ENCODE measurements at regions not wholly inside any gene's neighbourhood (a gene's known extent, or its start where the extent isn't known, plus 50 kb on each side); places are given as distances from the start of the nearest gene placed in this dataset.

DNA sequence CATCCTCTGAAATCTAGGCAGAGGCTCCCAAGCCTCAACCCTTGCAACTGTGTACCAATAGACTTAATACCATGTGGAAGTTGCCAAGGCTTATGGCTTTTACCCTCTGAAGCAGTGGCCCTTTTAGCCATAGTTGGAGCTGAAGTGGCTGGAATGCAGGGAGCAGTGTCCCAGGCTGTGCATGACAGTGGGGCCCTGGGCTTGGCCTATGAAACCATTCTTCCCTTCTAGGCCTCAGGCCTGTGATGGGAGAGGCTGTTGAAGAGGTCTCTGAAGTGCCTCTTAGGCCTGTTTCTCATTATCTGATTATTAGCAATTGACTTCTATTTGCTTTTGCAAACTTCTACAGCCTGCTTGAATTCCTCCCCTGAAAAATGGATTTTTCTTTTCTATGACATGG, 612.7 kb upstream of the ZWINT start:
- no peaks in the 10 kb centered on the region for H3K27me3 Mint-ChIP-seq
- no peak overlapping the region for H3K27ac Mint-ChIP-seq
- no peaks in the 10 kb centered on the region for H3K4me1 Mint-ChIP-seq (ENCODE audit: low read depth)
- H3K9me3 Mint-ChIP-seq (ENCODE audit: low read depth), result peaks cover 6% of the 10 kb centered on the region
- H3K36me3 Mint-ChIP-seq, result no peaks in the 10 kb centered on the region
- no peak overlapping the region for H3K4me3 Mint-ChIP-seq

DNA sequence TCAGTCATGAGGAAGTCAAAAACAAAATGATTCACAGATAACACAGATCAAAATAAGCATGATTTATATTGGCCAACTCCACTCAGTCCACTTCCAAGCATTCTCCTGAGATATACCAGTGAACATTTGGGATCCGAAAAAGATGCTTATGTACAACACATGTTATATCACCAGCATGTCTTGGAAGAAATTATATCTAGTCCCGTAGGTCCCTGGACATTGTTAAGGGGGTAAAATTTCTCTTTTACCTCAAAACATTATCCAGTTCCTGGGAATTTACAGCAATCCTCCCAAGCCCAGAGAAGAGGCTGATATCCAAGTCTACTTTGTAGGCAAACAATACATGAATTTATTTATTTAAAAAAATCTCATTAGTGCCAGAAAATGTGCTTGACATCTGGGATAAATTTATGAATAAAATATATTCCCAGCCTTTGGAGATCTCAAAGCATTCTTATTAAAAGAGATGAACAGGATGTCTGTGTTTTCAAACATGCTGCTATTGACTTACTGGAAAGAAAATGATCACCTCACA, 582.2 kb upstream of the ZWINT start:
- Mint-ChIP-seq H3K4me1 (ENCODE audit: low read depth) (no peaks in the 10 kb centered on the region), H3K9me3 (ENCODE audit: low read depth) (peaks cover 9% of the 10 kb centered on the region), H3K4me3 (no peak overlapping the region), H3K36me3 (no peaks in the 10 kb centered on the region), H3K27ac (no peak overlapping the region), H3K27me3 (no peaks in the 10 kb centered on the region)

DNA sequence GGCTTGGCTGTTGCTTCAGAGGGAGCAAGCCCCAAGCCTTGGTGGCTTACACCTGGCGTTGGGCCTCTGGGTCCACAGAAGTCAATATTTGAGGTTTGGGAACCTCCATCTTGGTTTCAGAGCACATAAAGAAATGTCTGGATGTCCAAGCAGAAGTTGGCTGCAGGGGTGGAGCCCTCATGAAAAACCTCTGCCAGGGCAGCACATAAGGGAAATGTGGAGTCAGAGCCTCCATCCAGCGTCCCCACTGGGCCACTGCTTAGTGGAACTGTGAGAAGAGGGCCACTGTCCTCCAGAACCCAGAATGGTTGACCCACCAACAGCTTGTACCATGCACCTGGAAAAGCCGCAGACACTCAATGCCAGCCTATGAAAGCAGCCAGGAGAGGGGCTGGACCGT, 573.5 kb upstream of the ZWINT start:
- Mint-ChIP-seq H3K27me3 (no peaks in the 10 kb centered on the region), H3K36me3 (no peaks in the 10 kb centered on the region), H3K27ac (no peak overlapping the region), H3K4me3 (no peak overlapping the region), H3K4me1 (ENCODE audit: low read depth) (no peaks in the 10 kb centered on the region), H3K9me3 (ENCODE audit: low read depth) (peaks cover 20% of the 10 kb centered on the region)

DNA sequence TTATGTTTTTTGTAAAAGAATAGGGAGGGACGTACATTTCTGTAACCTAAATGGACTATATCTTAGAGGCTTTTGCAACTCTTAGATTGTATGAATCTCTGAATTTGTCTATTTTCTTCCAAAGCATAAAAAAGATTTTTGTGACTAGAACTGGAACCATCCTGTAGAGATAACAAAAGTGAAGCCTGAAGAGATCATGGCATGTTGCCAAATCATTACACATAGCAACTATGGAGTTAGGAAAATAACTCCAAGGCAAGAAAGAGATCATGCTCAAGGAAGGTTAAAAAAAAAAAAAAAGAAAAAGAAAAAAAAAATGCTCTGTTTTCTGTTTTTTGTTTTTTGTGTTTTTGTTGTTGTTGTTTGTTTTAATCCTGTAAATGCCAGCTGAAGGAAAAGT, 567.7 kb upstream of the ZWINT start:
- Mint-ChIP-seq H3K27ac (no peak overlapping the region), H3K4me1 (ENCODE audit: low read depth) (no peaks in the 10 kb centered on the region), H3K4me3 (no peak overlapping the region), H3K9me3 (ENCODE audit: low read depth) (peaks cover 26% of the 10 kb centered on the region), H3K27me3 (no peaks in the 10 kb centered on the region), H3K36me3 (no peaks in the 10 kb centered on the region)

DNA sequence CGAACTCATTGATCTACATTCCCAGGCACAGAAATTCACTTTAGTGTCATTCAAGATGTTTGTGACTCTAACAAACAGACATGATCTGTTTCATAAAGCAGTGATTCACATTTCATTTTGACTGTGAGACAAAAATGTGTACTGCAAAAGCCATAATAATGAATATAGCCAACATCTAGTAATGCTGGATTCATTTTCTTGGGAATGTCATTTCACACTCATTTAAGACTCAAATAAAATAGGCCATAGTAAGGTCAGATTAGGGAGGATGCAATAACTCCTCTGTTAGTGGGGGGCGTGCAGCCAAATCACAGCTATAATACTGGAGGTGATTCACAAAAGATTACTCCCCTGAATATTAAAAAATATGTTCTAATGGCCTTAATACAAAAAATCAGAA, 566.6 kb upstream of the ZWINT start:
- Mint-ChIP-seq H3K4me1 (ENCODE audit: low read depth) (no peaks in the 10 kb centered on the region), H3K9me3 (ENCODE audit: low read depth) (peaks cover 26% of the 10 kb centered on the region), H3K27me3 (no peaks in the 10 kb centered on the region), H3K4me3 (no peak overlapping the region), H3K27ac (no peak overlapping the region), H3K36me3 (no peaks in the 10 kb centered on the region)

DNA sequence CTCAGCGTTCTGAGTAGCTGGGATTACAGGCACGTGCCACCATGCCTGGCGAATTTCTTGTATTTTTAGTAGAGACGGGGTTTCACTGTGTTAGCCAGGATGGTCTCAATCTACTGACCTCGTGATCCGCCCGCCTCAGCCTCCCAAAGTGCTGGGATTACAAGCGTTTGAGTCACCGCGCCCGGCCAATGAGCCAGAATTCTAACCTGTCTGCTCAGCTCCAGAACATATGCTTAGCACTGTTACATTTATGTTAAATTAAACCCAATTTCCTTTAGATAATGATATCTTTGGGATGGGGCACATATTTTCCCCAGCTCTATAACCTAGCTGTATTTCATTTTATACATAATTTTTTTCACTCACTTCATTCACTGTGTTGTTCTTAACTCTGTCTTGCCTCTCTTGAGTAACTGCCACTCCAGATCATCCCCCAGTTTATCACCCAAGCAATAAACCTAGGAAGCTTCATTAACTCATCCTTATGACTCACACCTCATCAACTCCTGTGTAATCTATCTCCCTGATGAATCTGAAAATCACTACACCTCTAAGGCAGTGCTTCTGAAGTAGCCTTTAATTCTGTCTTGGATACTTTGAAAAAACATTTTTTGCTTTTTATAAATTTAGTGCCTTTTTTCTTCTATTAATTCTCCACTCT, 559.7 kb upstream of the ZWINT start:
- Mint-ChIP-seq H3K27ac (no peak overlapping the region), H3K27me3 (no peaks in the 10 kb centered on the region), H3K4me1 (ENCODE audit: low read depth) (no peaks in the 10 kb centered on the region), H3K36me3 (no peaks in the 10 kb centered on the region), H3K4me3 (no peak overlapping the region), H3K9me3 (ENCODE audit: low read depth) (peaks cover 32% of the 10 kb centered on the region)

DNA sequence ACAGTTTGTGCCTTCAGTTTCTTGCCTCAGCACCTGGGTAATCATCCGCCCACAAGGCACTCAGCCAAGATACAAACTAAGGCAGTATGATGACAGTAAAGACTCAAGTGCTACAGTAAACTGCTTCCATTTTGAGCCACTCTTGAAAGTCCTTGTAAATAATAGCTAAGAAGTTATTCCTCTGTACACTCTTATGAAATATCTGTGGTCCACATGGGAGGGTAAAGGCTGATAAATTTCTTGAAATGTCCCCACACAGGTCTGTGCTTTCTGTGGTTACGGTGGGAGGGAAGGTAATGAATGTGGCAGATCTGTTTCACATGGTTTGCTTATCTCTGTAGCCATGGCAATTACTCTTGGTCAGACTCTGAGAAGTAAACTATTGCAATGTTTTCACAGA, 551.0 kb upstream of the ZWINT start:
- no peaks in the 10 kb centered on the region for H3K4me1 Mint-ChIP-seq (ENCODE audit: low read depth)
- no peak overlapping the region for H3K4me3 Mint-ChIP-seq
- H3K36me3 Mint-ChIP-seq, result no peaks in the 10 kb centered on the region
- H3K27me3 Mint-ChIP-seq, result no peaks in the 10 kb centered on the region
- peaks cover 5% of the 10 kb centered on the region for H3K9me3 Mint-ChIP-seq (ENCODE audit: low read depth)
- H3K27ac Mint-ChIP-seq, result no peak overlapping the region

DNA sequence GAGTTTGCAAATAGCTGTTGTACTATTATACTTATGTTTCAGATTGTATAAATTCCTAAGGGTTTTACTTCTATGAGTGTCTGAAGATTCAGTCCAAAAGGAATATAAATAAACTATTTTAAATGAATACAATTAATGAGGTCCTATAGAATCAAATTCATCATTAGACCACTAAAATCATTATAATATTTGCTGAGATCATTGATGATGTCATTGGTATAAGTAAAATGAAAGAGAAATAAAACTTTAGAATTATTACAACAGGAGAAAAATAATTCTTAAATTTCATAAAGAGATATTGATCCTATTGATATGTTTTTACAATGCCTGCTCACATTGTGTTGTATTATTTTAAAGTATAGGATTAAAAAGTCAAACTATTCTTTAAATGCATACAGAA, 544.0 kb upstream of the ZWINT start:
- Mint-ChIP-seq H3K27ac (no peak overlapping the region), H3K27me3 (no peaks in the 10 kb centered on the region), H3K9me3 (ENCODE audit: low read depth) (peaks cover 14% of the 10 kb centered on the region), H3K4me3 (no peak overlapping the region), H3K36me3 (no peaks in the 10 kb centered on the region), H3K4me1 (ENCODE audit: low read depth) (no peaks in the 10 kb centered on the region)

DNA sequence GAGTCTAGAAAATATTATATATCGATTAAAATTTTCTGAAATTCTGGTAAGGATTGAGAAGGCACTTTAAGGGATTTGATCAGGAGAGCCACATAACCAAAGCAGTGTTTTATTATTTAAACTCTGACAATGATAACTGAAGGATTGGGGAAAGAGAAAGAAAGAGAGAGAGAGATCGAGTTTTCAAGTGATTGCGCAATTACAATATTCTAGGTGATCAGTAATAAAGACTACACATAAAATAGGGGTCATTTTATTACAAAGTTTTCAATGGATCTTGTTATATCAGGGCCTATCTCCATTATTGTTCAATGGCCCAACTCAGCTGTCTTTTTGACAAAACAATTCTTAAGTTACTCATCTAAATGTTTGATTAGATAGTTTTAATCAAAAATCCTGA, 541.5 kb upstream of the ZWINT start:
- no peaks in the 10 kb centered on the region for H3K36me3 Mint-ChIP-seq
- H3K4me1 Mint-ChIP-seq (ENCODE audit: low read depth), result no peaks in the 10 kb centered on the region
- H3K9me3 Mint-ChIP-seq (ENCODE audit: low read depth), result peaks cover 14% of the 10 kb centered on the region
- H3K27ac Mint-ChIP-seq, result no peak overlapping the region
- H3K4me3 Mint-ChIP-seq, result no peak overlapping the region
- no peaks in the 10 kb centered on the region for H3K27me3 Mint-ChIP-seq

DNA sequence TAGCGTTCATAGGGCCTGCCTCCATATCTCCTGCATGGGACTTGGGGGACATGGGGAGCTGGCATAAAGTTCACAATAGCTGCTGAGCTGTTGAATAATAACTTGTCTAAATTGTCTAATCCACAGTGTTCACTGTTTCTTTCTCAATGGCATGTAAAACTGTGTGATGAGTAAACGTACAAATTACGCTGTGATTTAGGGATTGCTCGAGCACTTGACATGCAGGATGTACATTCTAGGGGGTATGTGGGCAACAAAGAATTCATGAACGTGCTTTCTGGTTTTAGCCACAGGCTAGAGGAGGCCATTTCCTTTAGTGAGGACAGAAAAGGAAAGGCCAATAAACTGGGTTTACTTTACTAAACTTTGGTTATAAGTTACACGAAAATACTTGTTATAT, 534.2 kb upstream of the ZWINT start:
- H3K27me3 Mint-ChIP-seq, result no peaks in the 10 kb centered on the region
- no peak overlapping the region for H3K4me3 Mint-ChIP-seq
- peaks cover 9% of the 10 kb centered on the region for H3K9me3 Mint-ChIP-seq (ENCODE audit: low read depth)
- H3K27ac Mint-ChIP-seq, result no peak overlapping the region
- H3K36me3 Mint-ChIP-seq, result no peaks in the 10 kb centered on the region
- no peaks in the 10 kb centered on the region for H3K4me1 Mint-ChIP-seq (ENCODE audit: low read depth)

DNA sequence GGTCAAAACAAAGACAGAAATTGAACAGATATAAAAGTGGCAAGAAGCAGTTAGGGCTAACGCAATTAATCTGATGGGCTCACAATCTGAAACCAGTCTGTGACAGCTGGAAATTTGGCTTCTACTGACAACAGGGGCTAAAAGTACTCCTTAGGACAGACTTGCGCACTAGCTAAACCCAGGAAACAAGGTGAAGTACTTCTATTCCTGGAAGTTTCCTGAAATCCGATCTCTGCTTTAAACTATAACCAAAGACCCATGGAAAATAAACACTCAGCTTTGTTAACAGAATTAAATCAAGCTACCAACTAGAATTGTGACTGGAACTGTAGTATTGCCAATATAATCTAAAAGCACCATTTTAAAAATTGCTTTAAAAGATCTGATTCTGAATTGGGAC, 520.2 kb upstream of the ZWINT start:
- no peak overlapping the region for H3K27ac Mint-ChIP-seq
- no peak overlapping the region for H3K4me3 Mint-ChIP-seq
- H3K27me3 Mint-ChIP-seq, result no peaks in the 10 kb centered on the region
- peaks cover 9% of the 10 kb centered on the region for H3K9me3 Mint-ChIP-seq (ENCODE audit: low read depth)
- no peaks in the 10 kb centered on the region for H3K36me3 Mint-ChIP-seq
- H3K4me1 Mint-ChIP-seq (ENCODE audit: low read depth), result no peaks in the 10 kb centered on the region

DNA sequence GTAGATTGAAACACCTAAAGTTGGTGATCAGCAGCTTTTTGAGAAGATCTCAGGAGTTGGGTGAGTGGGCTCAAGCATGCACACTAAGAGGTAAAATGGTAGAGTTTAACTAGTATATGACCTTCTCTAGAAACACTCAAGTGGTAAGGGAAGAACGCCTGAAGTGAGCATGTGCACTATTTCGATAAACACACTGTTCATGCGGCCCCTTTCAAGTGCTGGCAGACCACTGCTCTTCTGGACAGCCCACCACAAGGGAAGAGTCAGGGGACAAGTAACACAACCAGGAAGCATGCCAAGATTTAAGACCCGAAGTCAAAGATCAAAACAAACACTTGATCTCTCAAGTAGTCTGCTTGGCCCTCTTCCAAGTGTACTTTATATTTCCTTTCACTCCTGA, 519.5 kb upstream of the ZWINT start:
- Mint-ChIP-seq H3K27ac (no peak overlapping the region), H3K27me3 (no peaks in the 10 kb centered on the region), H3K9me3 (ENCODE audit: low read depth) (peaks cover 10% of the 10 kb centered on the region), H3K4me3 (no peak overlapping the region), H3K4me1 (ENCODE audit: low read depth) (no peaks in the 10 kb centered on the region), H3K36me3 (no peaks in the 10 kb centered on the region)

DNA sequence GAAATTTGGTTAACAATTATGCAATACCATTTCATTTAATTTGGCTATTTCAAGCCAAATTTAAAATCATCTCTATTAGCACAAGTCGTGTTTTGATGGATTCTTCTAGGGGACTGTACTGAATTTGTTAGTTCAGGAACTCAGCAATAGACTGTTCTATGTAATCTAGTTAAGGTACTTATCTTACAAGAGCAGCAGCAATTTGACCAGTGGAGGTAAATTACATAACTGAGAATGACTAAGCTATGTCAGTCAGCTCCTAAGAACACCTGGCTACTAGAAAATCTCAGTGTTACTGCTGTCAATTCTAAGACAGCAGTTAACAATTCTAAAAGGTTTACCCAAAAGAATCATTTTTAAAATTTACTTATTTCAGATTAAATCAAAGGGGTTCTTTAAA, 513.9 kb upstream of the ZWINT start:
- Mint-ChIP-seq H3K27me3 (no peaks in the 10 kb centered on the region), H3K4me3 (no peak overlapping the region), H3K36me3 (no peaks in the 10 kb centered on the region), H3K9me3 (ENCODE audit: low read depth) (peaks cover 20% of the 10 kb centered on the region), H3K27ac (no peak overlapping the region), H3K4me1 (ENCODE audit: low read depth) (no peaks in the 10 kb centered on the region)

DNA sequence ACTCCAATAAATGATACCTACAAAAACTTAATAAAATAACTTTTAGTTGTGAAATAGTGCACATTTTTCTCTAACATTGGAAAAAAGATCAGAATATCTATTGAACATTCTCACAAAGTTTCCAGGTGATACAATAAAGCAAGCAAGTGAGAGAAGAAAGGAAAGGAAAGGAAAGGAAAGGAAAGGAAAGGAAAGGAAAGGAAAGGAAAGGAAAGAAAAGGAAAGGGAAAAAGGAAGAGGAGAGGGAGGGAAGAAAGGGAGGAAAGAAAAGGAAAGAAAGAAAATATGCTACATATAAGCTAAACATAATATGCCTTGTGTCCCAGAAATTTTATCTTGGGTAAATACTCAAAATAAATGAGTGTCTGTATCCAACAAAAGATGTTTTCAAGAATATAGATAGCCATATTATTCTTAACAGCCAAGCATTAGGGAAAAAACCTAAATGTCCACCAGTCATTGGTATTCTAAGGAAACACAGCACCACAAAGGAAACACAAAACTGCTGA, 510.2 kb upstream of the ZWINT start:
- H3K9me3 Mint-ChIP-seq (ENCODE audit: low read depth), result peaks cover 25% of the 10 kb centered on the region

DNA sequence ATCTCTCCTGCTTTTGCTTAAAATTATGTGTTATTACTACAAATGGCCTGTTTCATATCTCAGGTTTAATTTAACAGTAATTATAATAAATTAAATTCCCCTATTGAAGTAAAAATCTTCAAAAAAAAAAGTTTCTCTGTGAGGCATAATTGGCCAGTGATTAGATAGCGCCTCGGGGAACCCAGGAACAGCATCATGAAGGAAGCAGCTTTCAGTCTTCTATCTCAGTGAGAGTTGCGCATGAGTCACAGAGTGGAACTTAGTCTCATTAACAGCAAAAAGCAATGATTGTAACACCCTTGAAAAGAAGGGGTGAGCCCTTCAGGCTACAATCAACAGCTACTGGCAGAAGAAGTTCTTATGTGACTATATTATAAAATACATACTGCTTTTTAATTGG, 506.2 kb upstream of the ZWINT start:
- H3K9me3 Mint-ChIP-seq (ENCODE audit: low read depth), result peaks cover 22% of the 10 kb centered on the region
- H3K27ac Mint-ChIP-seq, result no peak overlapping the region
- no peak overlapping the region for H3K4me3 Mint-ChIP-seq
- no peaks in the 10 kb centered on the region for H3K27me3 Mint-ChIP-seq
- H3K4me1 Mint-ChIP-seq (ENCODE audit: low read depth), result no peaks in the 10 kb centered on the region
- no peaks in the 10 kb centered on the region for H3K36me3 Mint-ChIP-seq

More for the DNA sequence above, 510.2 kb upstream of the ZWINT start:
- H3K4me3 Mint-ChIP-seq, result no peak overlapping the region
- no peaks in the 10 kb centered on the region for H3K36me3 Mint-ChIP-seq
- no peak overlapping the region for H3K27ac Mint-ChIP-seq
- H3K27me3 Mint-ChIP-seq, result no peaks in the 10 kb centered on the region
- H3K4me1 Mint-ChIP-seq (ENCODE audit: low read depth), result no peaks in the 10 kb centered on the region

DNA sequence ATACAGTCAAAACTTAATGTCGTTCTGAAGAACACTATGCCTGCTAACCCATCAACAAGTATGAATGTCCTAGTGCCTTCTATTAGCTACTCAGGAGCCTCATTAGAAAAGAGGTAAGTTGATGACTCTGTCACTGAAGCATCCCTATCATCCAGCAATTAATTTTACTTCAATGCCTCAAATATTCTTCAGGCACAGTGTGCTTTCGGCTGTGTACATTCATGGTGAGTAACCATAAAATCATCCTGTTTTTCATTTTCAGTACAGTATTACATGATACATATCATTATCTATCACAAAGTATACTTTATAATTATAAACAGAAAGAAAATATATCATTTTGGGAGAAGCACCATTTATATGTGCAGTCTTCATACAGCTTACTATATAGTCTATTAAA, 495.5 kb upstream of the ZWINT start:
- H3K27ac Mint-ChIP-seq, result no peak overlapping the region
- no peaks in the 10 kb centered on the region for H3K36me3 Mint-ChIP-seq
- H3K4me1 Mint-ChIP-seq (ENCODE audit: low read depth), result no peaks in the 10 kb centered on the region
- no peak overlapping the region for H3K4me3 Mint-ChIP-seq
- H3K27me3 Mint-ChIP-seq, result no peaks in the 10 kb centered on the region
- peaks cover 4% of the 10 kb centered on the region for H3K9me3 Mint-ChIP-seq (ENCODE audit: low read depth)
